HCT116 (cell line): ENCODE measurements at regions not wholly inside any gene's neighbourhood (a gene's known extent, or its start where the extent isn't known, plus 50 kb on each side); places are given as distances from the start of the nearest gene placed in this dataset.

Experiments used
- ATAC-seq: fragments of 200-7000 bp; cut with Tn5 transposase; 2 replicates; pipeline ENCODE4 v1.9.1; 2020; ENCODE audit warnings: mild to moderate bottlenecking, moderate library complexity
- BruUV-seq: library from RNA; stranded (reverse); fragments of 400-500 nt; replicated peaks from 2 replicates; lab custom pipeline; 2021; lab: Mats Ljungman, UMichigan
- CTCF ChIA-PET: fragments of 300-600 bp; sonication (Branson Sonifier 250); formaldehyde crosslinking; loops from one replicate; lab custom pipeline; 2021; ENCODE audit warnings: antibody characterized with exemption; lab: Charles Lee
- POLR2A ChIA-PET: fragments of 300-600, 350-600 bp; sonication (Branson Sonifier 250); formaldehyde crosslinking; loops from one replicate; lab custom pipeline; 2021; ENCODE audit warnings: antibody characterized with exemption; lab: Charles Lee
- RAD21 ChIA-PET, 2 experiments: fragments of 300-600 bp; sonication (Branson Sonifier 250); formaldehyde crosslinking; loops; one replicate each; lab custom pipeline; 2023; ENCODE audit warnings: low total read pairs in 2 of 2; ENCODE audit not compliant: uncharacterized antibody in 2 of 2, unreplicated experiment in 2 of 2, low non-redundant PET in 1 of 2; lab: Charles Lee
- DNase-seq: peaks from one replicate; pipeline ENCODE4 v3.0.0-alpha.2; 2010; ENCODE audit warnings: low read depth, low spot score
- H2AFZ ChIP-seq: fragments of 200-600 bp; shearing (Covaris generic), sonication (generic); 2 replicates; pipeline ENCODE4 v1.6.1; 2017; ENCODE audit warnings: low read depth, mixed run types, mixed read lengths, antibody characterized with exemption, low read length; ENCODE audit not compliant: poor library complexity, severe bottlenecking
- H3K27ac ChIP-seq: 2 replicates; pipeline ENCODE4 v1.5.1; 2012; ENCODE audit warnings: low read depth, low read length
- H3K27me3 ChIP-seq: fragments of 200-600 bp; sonication (generic); 2 replicates; pipeline ENCODE4 v1.6.1; 2016; ENCODE audit warnings: mixed run types, low read length, mixed read lengths; ENCODE audit not compliant: insufficient read depth
- H3K36me3 ChIP-seq, 2 experiments: fragments of 200-500 bp in 1 of 2; fragments of 200-600 bp in 1 of 2; sonication (Bioruptor generic) in 1 of 2; sonication (generic) in 1 of 2; 2 replicates each; pipeline versions ENCODE4 v1.5.1 to v1.6.1; 2014 to 2016; ENCODE audit warnings: low read length in 2 of 2, inconsistent platforms in 1 of 2, mixed read lengths in 1 of 2, mixed run types in 1 of 2; ENCODE audit not compliant: insufficient read depth in 2 of 2, control insufficient read depth in 1 of 2
- H3K4me1 ChIP-seq, 2 experiments: fragments of 200-600 bp in 1 of 2; sonication (generic) in 1 of 2; 2 replicates each; pipeline versions ENCODE4 v1.5.1 to v1.6.1; 2012 to 2017; ENCODE audit warnings: low read length in 2 of 2, inconsistent platforms in 1 of 2, mild to moderate bottlenecking in 1 of 2, mixed read lengths in 1 of 2, mixed run types in 1 of 2, moderate library complexity in 1 of 2; ENCODE audit not compliant: insufficient read depth in 2 of 2, control insufficient read depth in 1 of 2
- H3K4me2 ChIP-seq: fragments of 200-600 bp; sonication (generic); 2 replicates; pipeline ENCODE4 v1.6.1; 2017; ENCODE audit warnings: mixed run types, low read length, mixed read lengths
- H3K4me3 ChIP-seq, 2 experiments: fragments of 200-600 bp in 1 of 2; sonication (generic) in 1 of 2; replicated peaks in 1 of 2; 2 replicates each; pipeline ENCODE4 v1.5.1; 2011 to 2016; ENCODE audit warnings: low read length in 2 of 2, control low read depth in 1 of 2, low read depth in 1 of 2, mild to moderate bottlenecking in 1 of 2, mixed read lengths in 1 of 2, mixed run types in 1 of 2
- H3K79me2 ChIP-seq: fragments of 200-600 bp; sonication (generic); 2 replicates; pipeline ENCODE4 v1.6.1; 2017; ENCODE audit warnings: mild to moderate bottlenecking, mixed run types, low read length, moderate library complexity, mixed read lengths; ENCODE audit not compliant: insufficient read depth
- H3K9ac ChIP-seq: fragments of 200-600 bp; sonication (generic); 2 replicates; pipeline ENCODE4 v1.6.1; 2016; ENCODE audit warnings: low read length, mixed read lengths
- H3K9me2 ChIP-seq: fragments of 200-600 bp; sonication (generic), shearing (Covaris generic); 2 replicates; pipeline ENCODE4 v1.6.1; 2017; ENCODE audit warnings: mixed run types, mild to moderate bottlenecking, moderate library complexity; ENCODE audit not compliant: insufficient read depth
- H3K9me3 ChIP-seq, 2 experiments: fragments of 200-500 bp in 1 of 2; fragments of 200-600 bp in 1 of 2; sonication (Bioruptor generic) in 1 of 2; sonication (generic) in 1 of 2; 2 replicates each; pipeline ENCODE4 v1.6.1; 2014 to 2017; ENCODE audit warnings: low read length in 2 of 2, mixed read lengths in 2 of 2, inconsistent platforms in 1 of 2, low read depth in 1 of 2, mild to moderate bottlenecking in 1 of 2, mixed run types in 1 of 2, moderate library complexity in 1 of 2; ENCODE audit not compliant: control insufficient read depth in 1 of 2, insufficient read depth in 1 of 2
- H4K20me1 ChIP-seq: fragments of 200-600 bp; sonication (generic), shearing (Covaris generic); 2 replicates; pipeline ENCODE4 v1.6.1; 2017; ENCODE audit warnings: mixed run types, mild to moderate bottlenecking, moderate library complexity; ENCODE audit not compliant: insufficient read depth
- ATF3 ChIP-seq: IDR thresholded peaks from 2 replicates; pipeline ENCODE4 v1.6.1; 2012
- CBX3 ChIP-seq: IDR thresholded peaks from 2 replicates; pipeline ENCODE4 v1.6.1; 2012; ENCODE audit warnings: low read depth
- CEBPB ChIP-seq: IDR thresholded peaks from 2 replicates; pipeline ENCODE4 v1.6.1; 2012; ENCODE audit warnings: low read depth
- CTCF ChIP-seq, 3 experiments: fragments of 200-600 bp in 1 of 3; sonication (generic) in 1 of 3; IDR thresholded peaks in 2 of 3; conservative IDR thresholded peaks in 1 of 3; 2 replicates each; pipeline ENCODE4 v1.5.1; 2012 to 2017; ENCODE audit warnings: low read depth in 2 of 3, low read length in 2 of 3, antibody characterized with exemption in 1 of 3, borderline replicate concordance in 1 of 3, control low read depth in 1 of 3, mild to moderate bottlenecking in 1 of 3, mixed read lengths in 1 of 3, mixed run types in 1 of 3, moderate library complexity in 1 of 3; ENCODE audit not compliant: insufficient read depth in 1 of 3
- ELF1 ChIP-seq: IDR thresholded peaks from 2 replicates; pipeline ENCODE4 v1.6.1; 2012; ENCODE audit warnings: low read depth, borderline replicate concordance
- EZH2phosphoT487 ChIP-seq: fragments of 200-600 bp; IDR thresholded peaks from 2 replicates; pipeline ENCODE4 v1.6.1; 2018; ENCODE audit warnings: antibody characterized with exemption, borderline replicate concordance
- FOSL1 ChIP-seq: IDR thresholded peaks from 2 replicates; pipeline ENCODE4 v1.6.1; 2012; ENCODE audit warnings: low read depth
- JUND ChIP-seq: IDR thresholded peaks from 2 replicates; pipeline ENCODE4 v1.6.1; 2012
- POLR2A ChIP-seq: IDR thresholded peaks from 2 replicates; pipeline ENCODE4 v1.7.0; 2011; ENCODE audit warnings: borderline replicate concordance; ENCODE audit not compliant: insufficient read depth, insufficient read length; ENCODE audit errors: extremely low read depth
- POLR2AphosphoS5 ChIP-seq: IDR thresholded peaks from 2 replicates; pipeline ENCODE4 v1.6.1; 2011; ENCODE audit warnings: mild to moderate bottlenecking, low read depth, low read length, moderate library complexity
- RAD21 ChIP-seq: IDR thresholded peaks from 2 replicates; pipeline ENCODE4 v1.6.1; 2012; ENCODE audit warnings: low read depth, mild to moderate bottlenecking
- REST ChIP-seq: IDR thresholded peaks from 2 replicates; pipeline ENCODE4 v1.6.1; 2012; ENCODE audit warnings: low read depth
- SIN3A ChIP-seq: IDR thresholded peaks from 2 replicates; pipeline ENCODE4 v1.6.1; 2012; ENCODE audit warnings: low read depth
- SP1 ChIP-seq: IDR thresholded peaks from 2 replicates; pipeline ENCODE4 v1.6.1; 2012; ENCODE audit warnings: low read depth
- TCF7L2 ChIP-seq: IDR thresholded peaks from 2 replicates; pipeline ENCODE4 v1.7.0; 2011; ENCODE audit warnings: borderline replicate concordance, inconsistent platforms; ENCODE audit not compliant: insufficient read depth, insufficient read length; ENCODE audit errors: extremely low read depth
- ZBTB33 ChIP-seq: IDR thresholded peaks from 2 replicates; pipeline ENCODE4 v1.6.1; 2011; ENCODE audit warnings: mild to moderate bottlenecking, low read length, moderate library complexity; ENCODE audit not compliant: insufficient replicate concordance; ENCODE audit errors: extremely low read depth
- ZFX ChIP-seq: fragments of 450-650 bp; IDR thresholded peaks from 2 replicates; pipeline ENCODE4 v1.6.1; 2017
- intact Hi-C: fragments of 100-400 bp; cut with micrococcal nuclease; formaldehyde crosslinking; loops from 2 replicates; pipeline ENCODE4 v1.10.0; 2022
- TF ChIP-seq, protein P1 (sequence below): IDR thresholded peaks from 2 replicates; pipeline ENCODE4 v1.6.1; 2012

- TF ChIP-seq ZFX: no peak
- TF ChIP-seq ATF3: no peak
- TF ChIP-seq CEBPB: no peak
- no peak for TF ChIP-seq RAD21
- no peak for TF ChIP-seq CTCF (IDR thresholded peaks at IDR 0.05 in 2 of 3, conservative IDR thresholded peaks at IDR 0.05 in 1 of 3; ENCODE audit: borderline replicate concordance in 1 of 3, insufficient read depth in 1 of 3, low read depth in 2 of 3, low read length in 2 of 3)
- TF ChIP-seq FOSL1: no peak
- TF ChIP-seq ELF1: no peak
- TF ChIP-seq POLR2AphosphoS5: no peak
- TF ChIP-seq, protein P1, sequence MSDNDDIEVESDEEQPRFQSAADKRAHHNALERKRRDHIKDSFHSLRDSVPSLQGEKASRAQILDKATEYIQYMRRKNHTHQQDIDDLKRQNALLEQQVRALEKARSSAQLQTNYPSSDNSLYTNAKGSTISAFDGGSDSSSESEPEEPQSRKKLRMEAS: no peak
- TF ChIP-seq JUND: no peak
- no peak for TF ChIP-seq SIN3A
- no peak for TF ChIP-seq REST
- no peak for TF ChIP-seq TCF7L2
- TF ChIP-seq ZBTB33: no peak
- TF ChIP-seq CBX3: no peak
- no peak for TF ChIP-seq SP1
- no peak for TF ChIP-seq POLR2A
- TF ChIP-seq EZH2phosphoT487: no peak
- no TSS peak for BruUV-seq
- H3K79me2 ChIP-seq: no peaks in the 10 kb centered on the region
Measured at GRCh38 chr15:37638116-37638515, 296.3 kb upstream of the TMCO5A start.

More at GRCh38 chr15:37638116-37638515, 296.3 kb upstream of the TMCO5A start:
- Histone ChIP-seq H3K9me3 (no peaks in the 10 kb centered on the region), H3K27me3 (peaks cover 9% of the 10 kb centered on the region; the same call in 1 of the 2 replicates), H3K4me1 (no peaks in the 10 kb centered on the region), H3K36me3 (no peaks in the 10 kb centered on the region), H3K9me2 (no peaks in the 10 kb centered on the region), H3K27ac (no peak overlapping the region), H3K4me3 (no peak overlapping the region), H4K20me1 (no peaks in the 10 kb centered on the region), H2AFZ (no peak overlapping the region), H3K4me2 (no peak overlapping the region), H3K9ac (no peak overlapping the region)
- intact Hi-C loops: no loop called here
- ChIA-PET CTCF (no interaction called here), POLR2A (no interaction called here), RAD21 (no interaction called here)
- no peak for DNase-seq
- no peak for ATAC-seq
